ENCODE measurements at regions not wholly inside any gene's neighbourhood (a gene's known extent, or its start where the extent isn't known, plus 50 kb on each side); places are given as distances from the start of the nearest gene placed in this dataset.

- TF ChIP-seq BRCA1 (IDR thresholded peaks at IDR 0.05; ENCODE audit: low read depth, low read length): no peak
- no peak for TF ChIP-seq CEBPB (IDR thresholded peaks at IDR 0.05; ENCODE audit: low read depth, low read length)
- no peak for TF ChIP-seq CTCF (IDR thresholded peaks at IDR 0.05; ENCODE audit: control extremely low read depth in 1 of 3, insufficient read depth in 1 of 3, low read depth in 1 of 3, low read length in 3 of 3)
- no peak for TF ChIP-seq ATF3 (IDR thresholded peaks at IDR 0.05; ENCODE audit: insufficient read depth, low read depth, low read length)
- no peak for TF ChIP-seq POLR2AphosphoS5 (IDR thresholded peaks at IDR 0.05; ENCODE audit: low read depth, low read length)
- TF ChIP-seq TAF1 (IDR thresholded peaks at IDR 0.05; ENCODE audit: low read depth, low read length): no peak
- TF ChIP-seq YY1 (IDR thresholded peaks at IDR 0.05; ENCODE audit: low read depth, low read length): no peak
- TF ChIP-seq TEAD4 (IDR thresholded peaks at IDR 0.05; ENCODE audit: low read depth, low read length): no peak
- TF ChIP-seq RBBP5 (IDR thresholded peaks at IDR 0.05; ENCODE audit: borderline replicate concordance, low read depth, low read length): no peak
Measured at GRCh38 chr19:5210556-5210955, 130.1 kb downstream of the PTPRS start.

Data from H1 (cell line).